ENCODE measurements at regions not wholly inside any gene's neighbourhood (a gene's known extent, or its start where the extent isn't known, plus 50 kb on each side); places are given as distances from the start of the nearest gene placed in this dataset.
A peak's percentile ranks its signal among the peaks of the same experiment; 100 is the strongest.

DNA sequence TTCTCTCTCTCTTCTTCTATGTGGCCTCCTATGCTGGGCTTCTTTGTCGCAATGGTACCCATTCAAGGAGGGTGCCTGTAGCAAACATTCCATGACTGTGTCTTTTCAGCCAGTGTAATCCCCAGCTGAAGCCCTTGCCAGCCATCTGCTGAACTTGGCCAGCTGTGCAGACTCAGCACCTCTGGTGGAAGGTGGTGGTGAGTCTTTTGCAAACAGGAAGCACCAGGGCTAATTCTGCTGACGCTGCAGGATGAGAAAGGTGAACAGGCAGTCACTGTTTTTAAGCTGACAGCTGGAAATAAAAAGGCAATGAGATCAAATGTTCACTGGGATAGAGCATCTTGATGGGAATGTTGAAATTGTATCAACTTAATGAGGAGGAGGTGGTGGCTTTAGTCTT lies 298.7 kb upstream of the CLNK start:
- DNase-seq = peak in 1 of 3 donors; percentile 13
- peak; percentile 52 for ATAC-seq

DNA sequence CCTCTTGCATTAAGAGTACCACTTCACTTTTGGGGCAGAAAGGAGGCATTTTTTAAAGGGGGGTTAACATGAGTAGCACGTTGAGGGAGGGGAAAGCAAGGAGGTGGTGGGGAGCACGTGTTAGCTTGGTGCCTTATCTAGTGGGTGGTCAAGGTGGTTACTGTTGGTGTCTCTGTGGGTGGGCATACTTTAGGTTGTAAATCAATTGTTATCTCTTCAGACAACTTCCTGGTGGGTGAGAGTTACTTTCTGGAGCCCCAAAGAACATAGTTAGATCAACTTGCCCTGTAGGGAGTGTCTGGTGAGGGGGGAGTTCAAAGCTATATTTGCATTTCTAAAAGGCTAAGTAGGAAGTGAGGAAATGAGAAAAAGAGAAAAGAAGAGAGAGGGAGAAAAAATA lies 297.7 kb upstream of the CLNK start:
- Histone ChIP-seq H3K4me3 (no peak overlapping the region), H3K4me1 (ENCODE audit: low read depth) (no peaks in the 10 kb centered on the region), H3K9me3 (no peaks in the 10 kb centered on the region), H3K36me3 (ENCODE audit: low read depth) (no peaks in the 10 kb centered on the region)
- intact Hi-C loops (cut with DNase I, micrococcal nuclease) = no loop called here
- TF ChIP-seq, protein P1, sequence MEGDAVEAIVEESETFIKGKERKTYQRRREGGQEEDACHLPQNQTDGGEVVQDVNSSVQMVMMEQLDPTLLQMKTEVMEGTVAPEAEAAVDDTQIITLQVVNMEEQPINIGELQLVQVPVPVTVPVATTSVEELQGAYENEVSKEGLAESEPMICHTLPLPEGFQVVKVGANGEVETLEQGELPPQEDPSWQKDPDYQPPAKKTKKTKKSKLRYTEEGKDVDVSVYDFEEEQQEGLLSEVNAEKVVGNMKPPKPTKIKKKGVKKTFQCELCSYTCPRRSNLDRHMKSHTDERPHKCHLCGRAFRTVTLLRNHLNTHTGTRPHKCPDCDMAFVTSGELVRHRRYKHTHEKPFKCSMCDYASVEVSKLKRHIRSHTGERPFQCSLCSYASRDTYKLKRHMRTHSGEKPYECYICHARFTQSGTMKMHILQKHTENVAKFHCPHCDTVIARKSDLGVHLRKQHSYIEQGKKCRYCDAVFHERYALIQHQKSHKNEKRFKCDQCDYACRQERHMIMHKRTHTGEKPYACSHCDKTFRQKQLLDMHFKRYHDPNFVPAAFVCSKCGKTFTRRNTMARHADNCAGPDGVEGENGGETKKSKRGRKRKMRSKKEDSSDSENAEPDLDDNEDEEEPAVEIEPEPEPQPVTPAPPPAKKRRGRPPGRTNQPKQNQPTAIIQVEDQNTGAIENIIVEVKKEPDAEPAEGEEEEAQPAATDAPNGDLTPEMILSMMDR (IDR thresholded peaks at IDR 0.05) = no peak
- DNase-seq = no peak
- no peak for ATAC-seq

More for the DNA sequence above, 298.7 kb upstream of the CLNK start:
- Histone ChIP-seq H3K4me3 (no peak overlapping the region), H3K9me3 (no peaks in the 10 kb centered on the region), H3K4me1 (ENCODE audit: low read depth) (no peaks in the 10 kb centered on the region), H3K36me3 (ENCODE audit: low read depth) (no peaks in the 10 kb centered on the region)
- intact Hi-C loops (cut with DNase I, micrococcal nuclease) = no loop called here
- TF ChIP-seq, protein P1 (IDR thresholded peaks at IDR 0.05) = no peak

DNA sequence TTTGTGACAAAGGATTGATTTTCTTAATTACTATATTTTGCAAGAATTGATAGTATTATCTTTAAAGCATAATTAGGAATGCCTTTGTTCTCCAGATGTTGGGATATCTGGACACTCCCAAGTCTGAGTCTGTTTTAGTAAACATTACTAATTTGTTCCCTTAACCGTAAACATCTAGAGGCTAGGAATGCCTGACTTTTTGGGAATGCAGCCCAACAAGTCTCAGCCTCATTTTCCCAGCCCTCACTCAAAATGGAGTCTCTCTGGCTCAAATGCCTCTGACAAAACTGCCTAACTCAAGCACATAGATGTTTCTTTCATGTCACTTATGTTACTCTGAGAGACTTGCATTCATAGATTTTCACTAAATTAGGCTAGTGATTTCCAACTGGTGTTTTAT lies 297.0 kb upstream of the CLNK start:
- Histone ChIP-seq H3K36me3 (ENCODE audit: low read depth) (no peaks in the 10 kb centered on the region), H3K9me3 (no peaks in the 10 kb centered on the region), H3K4me1 (ENCODE audit: low read depth) (no peaks in the 10 kb centered on the region), H3K4me3 (no peak overlapping the region)
- TF ChIP-seq, protein P1 (IDR thresholded peaks at IDR 0.05) = no peak
- intact Hi-C loops (cut with DNase I, micrococcal nuclease) = no loop called here
- ATAC-seq (no peak), DNase-seq (no peak)

DNA sequence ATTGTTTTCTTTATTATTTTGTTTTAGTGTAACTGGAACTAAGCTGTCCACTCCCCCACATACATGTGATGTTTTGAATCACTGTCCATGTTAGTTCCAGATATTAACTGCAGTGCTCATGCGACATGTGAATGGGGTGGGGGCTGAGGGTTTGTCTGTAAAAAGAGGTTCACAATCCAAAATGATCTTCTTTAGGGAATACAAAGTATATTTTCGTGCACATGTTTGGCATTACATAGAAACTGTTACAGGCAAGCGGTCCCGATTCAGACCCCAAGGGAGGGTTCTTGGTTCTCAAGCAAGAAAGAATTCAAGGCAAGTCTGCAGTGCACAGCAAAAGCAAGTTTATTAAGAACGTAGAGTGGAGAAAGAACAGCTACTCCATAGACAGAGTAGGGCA lies 296.5 kb upstream of the CLNK start:
- ATAC-seq = no peak
- H3K4me1 ChIP-seq (ENCODE audit: low read depth) = no peaks in the 10 kb centered on the region
- H3K4me3 ChIP-seq = no peak overlapping the region
- no peak for DNase-seq
- H3K9me3 ChIP-seq = no peaks in the 10 kb centered on the region
- TF ChIP-seq, protein P1 (IDR thresholded peaks at IDR 0.05) = no peak
- intact Hi-C loops (cut with DNase I, micrococcal nuclease) = no loop called here
- no peaks in the 10 kb centered on the region for H3K36me3 ChIP-seq (ENCODE audit: low read depth)

DNA sequence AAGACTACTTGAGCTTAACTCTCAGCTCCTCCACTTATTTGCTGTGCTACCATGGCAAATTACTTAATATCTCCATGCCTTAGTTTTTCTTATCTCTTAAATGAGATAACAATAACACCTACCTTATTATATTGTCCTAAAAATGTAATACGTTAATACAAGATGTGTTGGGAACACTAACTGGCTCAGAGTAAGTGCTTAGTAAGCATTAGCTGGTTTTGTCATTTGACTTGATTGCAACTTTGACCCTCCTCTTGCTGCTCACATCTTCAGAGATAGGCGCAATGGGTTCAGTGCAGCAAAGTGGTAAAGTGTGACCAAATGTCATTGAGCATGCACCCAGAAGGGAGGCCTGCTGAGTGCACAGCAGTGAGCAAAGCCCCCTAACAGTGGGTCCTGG lies 294.5 kb upstream of the CLNK start:
- ATAC-seq = no peak
- H3K36me3 ChIP-seq (ENCODE audit: low read depth) = no peaks in the 10 kb centered on the region
- TF ChIP-seq, protein P1 (IDR thresholded peaks at IDR 0.05) = no peak
- H3K9me3 ChIP-seq = no peaks in the 10 kb centered on the region
- H3K4me1 ChIP-seq (ENCODE audit: low read depth) = no peaks in the 10 kb centered on the region
- H3K4me3 ChIP-seq = no peak overlapping the region
- DNase-seq = no peak
- intact Hi-C loops (cut with DNase I, micrococcal nuclease) = no loop called here

GRCh38 chr4:10977534-10977933 lies 293.0 kb upstream of the CLNK start:
- ATAC-seq = no peak
- no peak for DNase-seq

More at GRCh38 chr4:10977534-10977933, 293.0 kb upstream of the CLNK start:
- intact Hi-C loops (cut with DNase I, micrococcal nuclease) = no loop called here
- H3K4me3 ChIP-seq = no peak overlapping the region
- no peaks in the 10 kb centered on the region for H3K4me1 ChIP-seq (ENCODE audit: low read depth)
- TF ChIP-seq, protein P1 (IDR thresholded peaks at IDR 0.05) = no peak
- H3K36me3 ChIP-seq (ENCODE audit: low read depth) = no peaks in the 10 kb centered on the region
- H3K9me3 ChIP-seq = no peaks in the 10 kb centered on the region

Data from mucosa of descending colon (tissue), 3 donors.